GM10266 (cell line): ENCODE measurements at regions not wholly inside any gene's neighbourhood (a gene's known extent, or its start where the extent isn't known, plus 50 kb on each side); places are given as distances from the start of the nearest gene placed in this dataset.

ENCODE experiments used
- DNase-seq: peaks from one replicate; pipeline ENCODE4 v3.0.0; 2012; ENCODE audit errors: extremely low spot score
- TF ChIP-seq, protein P1 (sequence below): IDR thresholded peaks from 2 replicates; pipeline ENCODE4 v1.5.1; 2012; ENCODE audit warnings: mild to moderate bottlenecking, low read depth; ENCODE audit not compliant: control insufficient read depth, insufficient read depth; ENCODE audit errors: missing control alignments

DNA sequence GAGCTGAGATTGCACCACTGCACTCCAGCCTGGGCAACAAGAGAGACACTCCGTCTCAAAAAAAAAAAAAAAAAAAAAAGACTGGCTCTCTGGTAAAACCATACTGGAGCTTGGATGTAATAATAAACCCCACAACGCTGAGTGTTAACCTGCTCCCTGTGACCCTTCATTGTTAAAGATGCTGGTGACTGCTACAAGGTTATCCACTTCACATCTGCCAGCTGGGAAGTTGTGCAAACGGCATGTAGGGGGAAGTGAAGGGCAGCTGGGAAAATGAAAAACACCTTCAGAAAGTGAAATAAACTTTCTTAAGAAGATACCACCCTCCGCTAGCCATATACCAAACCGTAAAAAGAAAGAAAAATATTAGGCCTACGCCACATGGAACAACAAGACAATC is 131.0 kb upstream of the NUDT7 start:
- no peak for DNase-seq
- TF ChIP-seq, protein P1, sequence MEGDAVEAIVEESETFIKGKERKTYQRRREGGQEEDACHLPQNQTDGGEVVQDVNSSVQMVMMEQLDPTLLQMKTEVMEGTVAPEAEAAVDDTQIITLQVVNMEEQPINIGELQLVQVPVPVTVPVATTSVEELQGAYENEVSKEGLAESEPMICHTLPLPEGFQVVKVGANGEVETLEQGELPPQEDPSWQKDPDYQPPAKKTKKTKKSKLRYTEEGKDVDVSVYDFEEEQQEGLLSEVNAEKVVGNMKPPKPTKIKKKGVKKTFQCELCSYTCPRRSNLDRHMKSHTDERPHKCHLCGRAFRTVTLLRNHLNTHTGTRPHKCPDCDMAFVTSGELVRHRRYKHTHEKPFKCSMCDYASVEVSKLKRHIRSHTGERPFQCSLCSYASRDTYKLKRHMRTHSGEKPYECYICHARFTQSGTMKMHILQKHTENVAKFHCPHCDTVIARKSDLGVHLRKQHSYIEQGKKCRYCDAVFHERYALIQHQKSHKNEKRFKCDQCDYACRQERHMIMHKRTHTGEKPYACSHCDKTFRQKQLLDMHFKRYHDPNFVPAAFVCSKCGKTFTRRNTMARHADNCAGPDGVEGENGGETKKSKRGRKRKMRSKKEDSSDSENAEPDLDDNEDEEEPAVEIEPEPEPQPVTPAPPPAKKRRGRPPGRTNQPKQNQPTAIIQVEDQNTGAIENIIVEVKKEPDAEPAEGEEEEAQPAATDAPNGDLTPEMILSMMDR, result no peak

DNA sequence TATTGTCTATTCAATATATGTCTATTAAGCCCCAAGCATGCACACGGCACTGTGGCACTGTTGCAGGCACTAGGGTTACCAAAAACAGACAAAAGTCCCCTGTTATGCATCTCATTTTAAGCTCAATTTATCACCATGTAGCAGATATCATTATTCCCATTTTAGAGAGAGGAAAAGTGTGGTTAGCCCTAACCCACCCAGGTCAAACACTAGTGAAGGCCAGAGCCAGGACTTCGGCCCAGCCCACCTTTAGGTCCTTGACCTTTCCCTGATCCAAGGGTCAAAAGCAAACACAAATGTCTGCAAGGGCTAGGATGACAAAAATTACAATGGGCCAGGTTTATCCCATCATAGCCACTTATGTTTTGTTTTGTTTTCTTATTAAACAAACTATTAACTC is 130.3 kb upstream of the NUDT7 start:
- TF ChIP-seq, protein P1, result no peak
- no peak for DNase-seq

DNA sequence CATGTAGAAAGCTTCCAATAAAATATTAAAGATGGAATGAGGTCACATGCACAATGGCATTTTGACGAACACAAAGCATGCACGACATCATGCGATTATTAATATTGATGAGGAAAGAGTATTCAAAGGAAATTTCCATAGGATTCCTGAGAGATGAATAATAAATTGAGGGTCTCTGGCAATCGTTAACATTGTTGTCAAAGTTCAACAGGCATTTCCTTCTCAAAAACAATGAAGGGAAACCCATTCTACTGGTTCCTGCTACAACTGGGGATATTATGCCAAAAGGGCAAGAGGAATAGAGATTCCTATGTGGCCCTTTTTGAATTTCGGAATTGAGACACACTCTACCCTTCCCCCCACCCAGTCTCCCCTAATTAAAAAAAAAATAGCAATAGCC is 128.3 kb upstream of the NUDT7 start:
- TF ChIP-seq, protein P1, result no peak
- no peak for DNase-seq

DNA sequence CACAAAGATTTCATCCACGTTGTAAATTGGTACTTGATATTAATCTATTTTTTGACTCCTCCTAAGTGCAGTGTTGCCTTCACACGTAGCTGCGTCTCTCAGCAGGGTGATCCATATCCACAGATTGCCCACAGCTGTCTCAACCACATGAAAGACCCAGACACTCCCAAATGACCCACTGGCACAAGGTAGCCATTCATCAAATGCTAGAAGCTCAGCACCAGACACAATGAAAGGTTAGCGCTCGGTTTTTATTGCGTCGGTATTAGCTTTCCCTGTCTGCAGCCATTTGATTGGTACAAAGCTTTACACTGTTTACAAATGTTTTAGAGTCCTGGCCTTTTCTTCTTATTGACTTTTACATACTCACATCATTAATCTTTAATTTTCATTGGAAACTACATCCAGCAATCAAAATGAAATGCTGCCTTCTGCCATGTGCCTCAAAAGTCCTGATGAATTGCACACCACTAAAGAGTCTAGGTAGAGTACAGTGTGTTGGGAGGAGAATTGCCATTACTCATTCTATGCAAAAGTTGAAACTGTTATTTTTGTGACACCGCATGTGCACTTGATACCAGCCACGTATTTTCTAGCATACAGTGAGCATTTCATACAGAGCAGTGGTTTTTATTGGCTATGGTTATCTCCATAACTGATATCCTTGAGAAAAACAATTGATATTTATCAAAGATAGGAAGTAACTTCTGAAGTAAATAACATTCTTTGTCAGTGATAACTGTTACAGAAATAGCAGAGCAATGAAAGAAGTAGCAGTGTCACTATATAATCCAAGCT is 127.3 kb upstream of the NUDT7 start:
- TF ChIP-seq, protein P1, result no peak
- no peak for DNase-seq

DNA sequence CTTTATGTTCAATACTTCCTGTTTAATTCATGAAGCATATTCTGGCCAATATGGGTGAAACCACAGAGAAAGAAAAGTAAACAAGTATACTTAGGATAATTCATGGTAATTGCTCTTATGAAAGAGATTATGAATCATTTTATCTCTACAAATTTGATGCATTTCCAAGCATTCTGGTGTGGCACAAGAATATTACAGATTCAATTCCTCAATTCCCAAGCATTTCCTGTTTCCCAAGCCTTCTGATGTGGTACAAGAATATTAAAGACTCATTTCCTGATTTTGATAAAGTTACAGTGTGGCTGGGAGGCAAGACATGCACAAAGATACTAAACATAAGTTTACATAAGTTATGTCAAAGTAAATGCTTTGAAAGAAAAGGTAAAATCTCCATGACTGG is 126.1 kb upstream of the NUDT7 start:
- no peak for DNase-seq
- TF ChIP-seq, protein P1, result no peak

DNA sequence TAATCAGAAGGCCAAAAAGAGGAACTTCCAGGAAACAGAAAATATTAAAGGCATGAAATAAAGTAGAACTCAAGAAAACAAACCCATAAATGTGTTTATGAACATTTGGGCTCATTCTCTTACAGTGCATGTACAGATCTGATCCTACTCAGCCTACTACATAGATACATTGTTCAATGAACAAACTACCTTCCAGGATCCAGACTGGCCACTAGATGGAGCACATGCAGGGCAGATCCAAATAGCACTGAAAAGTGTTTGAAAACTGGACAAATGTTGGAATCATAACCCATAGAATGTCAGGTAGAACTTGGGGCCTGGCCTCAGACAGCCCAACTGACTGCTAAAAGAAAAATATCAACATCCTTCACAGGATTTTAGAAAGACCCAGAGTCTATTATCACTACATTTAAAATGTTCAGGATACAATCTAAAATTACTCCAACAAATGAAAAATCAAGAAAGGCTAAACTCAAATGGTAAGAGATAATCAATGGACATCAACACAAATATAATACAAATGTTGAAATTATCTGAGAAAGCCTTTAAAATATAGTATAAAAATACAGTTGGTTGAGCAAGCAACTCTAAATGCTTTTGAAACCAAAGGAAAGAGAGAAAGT is 122.4 kb upstream of the NUDT7 start:
- TF ChIP-seq, protein P1, result peak; percentile 69
- DNase-seq, result peak; percentile 20

DNA sequence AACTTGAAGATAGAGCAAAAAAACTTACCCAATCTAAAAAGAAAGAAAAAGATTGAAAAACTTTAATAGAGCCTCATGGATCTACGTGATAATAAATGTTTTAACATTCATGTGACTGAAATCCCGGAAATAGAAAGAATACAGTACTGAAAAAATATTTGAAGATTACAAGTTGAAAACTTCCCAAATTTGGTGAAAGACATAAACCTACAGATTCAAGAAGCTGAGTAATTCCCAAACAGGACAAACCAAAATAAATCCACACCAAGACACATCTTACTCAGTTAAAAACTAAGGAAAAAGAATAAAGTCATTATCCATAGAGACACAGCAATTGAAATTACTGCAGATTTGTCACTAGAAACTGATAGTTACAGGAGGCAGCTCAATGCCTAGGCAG is 121.8 kb upstream of the NUDT7 start:
- DNase-seq, result no peak
- TF ChIP-seq, protein P1, result no peak
